ENCODE measurements at regions not wholly inside any gene's neighbourhood (a gene's known extent, or its start where the extent isn't known, plus 50 kb on each side); places are given as distances from the start of the nearest gene placed in this dataset.

DNA sequence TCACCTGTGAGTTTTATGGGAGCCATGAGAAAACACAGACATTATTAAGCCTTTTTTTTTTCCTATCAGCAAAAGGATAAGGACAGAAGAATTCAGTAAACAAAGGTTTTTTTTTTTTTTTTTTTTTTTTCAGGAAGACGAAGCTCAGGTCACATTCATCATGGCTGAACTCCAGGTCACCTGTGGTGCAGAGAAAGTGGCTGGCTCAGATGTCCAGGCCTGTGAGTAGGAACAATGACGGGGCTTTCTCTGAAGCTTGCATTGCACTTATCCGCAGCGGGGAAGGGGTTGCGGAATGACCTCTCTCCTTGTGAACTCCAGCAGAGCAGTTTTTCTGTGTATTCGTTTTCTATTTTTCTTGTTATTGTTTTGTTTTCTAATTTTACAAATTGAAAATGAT, 759.6 kb upstream of the TMEM132C start:
- no peak for DNase-seq (ENCODE audit: low read depth)
- TF ChIP-seq, protein P1, sequence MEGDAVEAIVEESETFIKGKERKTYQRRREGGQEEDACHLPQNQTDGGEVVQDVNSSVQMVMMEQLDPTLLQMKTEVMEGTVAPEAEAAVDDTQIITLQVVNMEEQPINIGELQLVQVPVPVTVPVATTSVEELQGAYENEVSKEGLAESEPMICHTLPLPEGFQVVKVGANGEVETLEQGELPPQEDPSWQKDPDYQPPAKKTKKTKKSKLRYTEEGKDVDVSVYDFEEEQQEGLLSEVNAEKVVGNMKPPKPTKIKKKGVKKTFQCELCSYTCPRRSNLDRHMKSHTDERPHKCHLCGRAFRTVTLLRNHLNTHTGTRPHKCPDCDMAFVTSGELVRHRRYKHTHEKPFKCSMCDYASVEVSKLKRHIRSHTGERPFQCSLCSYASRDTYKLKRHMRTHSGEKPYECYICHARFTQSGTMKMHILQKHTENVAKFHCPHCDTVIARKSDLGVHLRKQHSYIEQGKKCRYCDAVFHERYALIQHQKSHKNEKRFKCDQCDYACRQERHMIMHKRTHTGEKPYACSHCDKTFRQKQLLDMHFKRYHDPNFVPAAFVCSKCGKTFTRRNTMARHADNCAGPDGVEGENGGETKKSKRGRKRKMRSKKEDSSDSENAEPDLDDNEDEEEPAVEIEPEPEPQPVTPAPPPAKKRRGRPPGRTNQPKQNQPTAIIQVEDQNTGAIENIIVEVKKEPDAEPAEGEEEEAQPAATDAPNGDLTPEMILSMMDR (IDR thresholded peaks at IDR 0.05; ENCODE audit: insufficient read depth, low read depth, low read length, missing control alignments): no peak
- H3K4me3 ChIP-seq (ENCODE audit: low read length): no peak overlapping the region

DNA sequence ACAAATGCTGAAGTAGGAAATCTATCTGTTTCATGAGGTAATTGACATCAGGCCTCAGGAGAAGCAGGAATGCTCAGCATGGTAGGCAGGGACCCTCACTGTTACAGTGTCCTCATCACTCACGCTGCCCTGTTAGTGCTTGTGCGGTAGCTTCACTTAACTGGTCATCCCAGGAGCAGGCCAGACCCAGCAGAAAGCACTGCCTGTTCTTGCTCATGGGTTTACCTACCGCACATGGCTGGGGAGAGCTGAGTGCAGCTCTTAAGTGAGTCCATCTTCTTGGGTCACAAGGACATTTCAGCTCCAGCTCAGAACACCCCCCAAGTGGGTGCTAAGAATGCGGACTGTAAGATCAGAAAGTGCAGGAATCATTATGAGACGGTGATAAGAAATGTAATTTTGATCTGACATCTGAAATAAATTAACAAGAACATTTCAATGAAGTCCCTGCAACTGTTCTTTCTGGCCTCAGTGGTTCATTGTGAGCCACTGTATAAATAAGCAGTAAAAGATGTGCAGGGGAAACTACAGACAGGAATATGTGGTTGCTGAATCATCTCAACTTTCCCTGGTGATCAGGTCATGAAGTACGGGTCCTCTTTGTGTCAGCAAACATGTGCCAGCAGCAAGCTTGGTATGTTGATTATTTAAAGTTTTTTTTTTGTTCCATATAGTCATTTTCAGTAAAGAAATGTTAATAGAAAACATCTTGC, 757.7 kb upstream of the TMEM132C start:
- no peak for DNase-seq (ENCODE audit: low read depth)
- TF ChIP-seq, protein P1 (IDR thresholded peaks at IDR 0.05; ENCODE audit: insufficient read depth, low read depth, low read length, missing control alignments): no peak
- no peak overlapping the region for H3K4me3 ChIP-seq (ENCODE audit: low read length)

DNA sequence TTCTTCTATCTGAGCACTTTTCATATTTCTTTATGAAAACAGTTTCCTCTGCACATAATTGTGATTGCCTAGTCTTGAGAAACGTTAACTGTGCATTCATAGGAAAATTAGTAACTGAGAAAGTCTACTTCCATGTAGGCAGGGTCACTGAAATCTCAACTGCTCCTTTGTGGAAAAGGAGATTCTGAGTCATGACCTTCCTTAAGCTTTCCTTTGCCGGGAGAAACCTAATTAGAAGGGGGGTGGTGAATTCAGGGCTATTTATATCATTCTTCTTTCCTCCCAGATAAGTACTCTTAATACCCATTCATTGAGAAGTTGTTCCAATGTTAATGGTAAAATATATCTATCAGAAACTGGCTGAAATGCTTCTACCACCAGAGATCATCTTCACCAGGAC, 751.0 kb upstream of the TMEM132C start:
- no peak for DNase-seq (ENCODE audit: low read depth)
- TF ChIP-seq, protein P1 (IDR thresholded peaks at IDR 0.05; ENCODE audit: insufficient read depth, low read depth, low read length, missing control alignments): no peak

DNA sequence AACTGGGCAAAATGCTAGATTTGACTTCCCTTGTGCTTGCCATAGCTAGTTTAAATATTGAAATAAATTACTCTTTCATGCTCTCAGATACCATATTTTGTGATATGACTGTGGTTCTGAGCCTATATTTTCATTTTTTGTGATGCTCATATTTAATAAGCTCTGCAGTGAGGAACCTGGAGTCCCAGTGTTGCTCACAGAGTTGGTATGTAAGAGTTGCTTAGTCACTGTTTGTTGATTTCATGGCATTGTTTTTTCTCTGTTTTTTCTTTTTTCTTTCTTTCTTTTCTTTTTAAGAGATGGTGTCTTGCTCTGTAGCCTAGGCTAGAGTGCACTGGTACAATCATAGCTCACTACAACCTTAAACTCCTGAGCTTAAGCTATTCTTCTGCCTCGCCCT, 750.5 kb upstream of the TMEM132C start:
- TF ChIP-seq, protein P1 (IDR thresholded peaks at IDR 0.05; ENCODE audit: insufficient read depth, low read depth, low read length, missing control alignments): no peak
- no peak for DNase-seq (ENCODE audit: low read depth)
- no peak overlapping the region for H3K4me3 ChIP-seq (ENCODE audit: low read length)

More for the DNA sequence above, 751.0 kb upstream of the TMEM132C start:
- no peak overlapping the region for H3K4me3 ChIP-seq (ENCODE audit: low read length)

DNA sequence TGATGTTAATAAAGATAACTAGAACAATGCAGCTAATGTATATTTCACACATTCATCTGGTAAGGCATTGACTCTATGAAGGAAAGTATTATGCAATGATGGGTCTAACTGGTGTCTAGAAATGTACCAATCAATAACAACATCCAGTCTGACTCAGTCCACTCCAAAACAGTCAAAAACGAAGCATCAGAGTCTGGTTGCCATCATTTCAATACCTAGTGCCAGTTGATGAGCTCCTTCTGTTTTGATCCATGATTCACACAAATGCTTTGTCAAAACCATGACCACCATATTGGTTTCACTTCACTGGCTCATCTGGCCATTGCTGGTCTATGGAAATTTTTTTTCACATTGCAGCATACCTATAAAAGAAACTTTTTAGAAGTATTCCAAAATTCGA, 747.2 kb upstream of the TMEM132C start:
- TF ChIP-seq, protein P1 (IDR thresholded peaks at IDR 0.05; ENCODE audit: insufficient read depth, low read depth, low read length, missing control alignments): no peak
- H3K4me3 ChIP-seq (ENCODE audit: low read length): no peak overlapping the region
- no peak for DNase-seq (ENCODE audit: low read depth)

DNA sequence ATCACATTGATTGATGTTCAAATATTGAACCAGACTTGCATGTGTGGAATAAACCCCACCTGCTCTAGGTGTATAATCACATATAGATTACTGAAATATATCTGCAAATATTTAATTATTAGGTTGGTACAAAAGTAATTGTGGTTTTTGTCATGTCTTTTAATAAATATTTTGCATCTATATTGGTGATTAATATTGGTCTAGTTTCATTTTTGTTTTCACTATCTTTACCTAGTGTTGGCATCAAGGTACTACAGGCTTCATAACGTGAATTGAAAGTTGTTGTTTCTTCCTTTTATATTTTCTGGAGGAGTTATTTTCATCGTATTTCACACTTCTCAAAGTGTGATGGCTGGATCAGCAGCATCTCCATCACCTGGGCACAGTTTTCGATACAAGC, 740.0 kb upstream of the TMEM132C start:
- no peak for DNase-seq (ENCODE audit: low read depth)
- TF ChIP-seq, protein P1 (IDR thresholded peaks at IDR 0.05; ENCODE audit: insufficient read depth, low read depth, low read length, missing control alignments): no peak
- H3K4me3 ChIP-seq (ENCODE audit: low read length): no peak overlapping the region

DNA sequence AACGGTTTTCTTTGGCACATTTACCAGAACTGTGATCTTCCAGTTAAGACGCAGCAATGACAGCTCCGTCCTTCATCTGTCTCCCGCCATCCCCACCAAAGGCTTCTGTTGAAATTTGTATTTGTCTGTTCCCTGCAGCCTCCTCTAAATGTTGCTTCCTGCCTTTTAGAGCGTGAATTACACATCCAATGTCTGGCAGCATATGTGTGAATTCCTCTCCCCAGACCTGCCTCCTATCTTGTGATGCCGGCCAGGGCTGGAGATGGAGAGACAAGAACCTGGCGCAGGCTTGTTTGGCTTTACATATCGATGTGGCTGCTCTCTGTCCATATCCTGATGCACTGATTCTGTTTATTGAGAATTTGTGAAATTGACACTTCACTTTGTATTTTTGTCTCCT, 738.4 kb upstream of the TMEM132C start:
- no peak overlapping the region for H3K4me3 ChIP-seq (ENCODE audit: low read length)
- TF ChIP-seq, protein P1 (IDR thresholded peaks at IDR 0.05; ENCODE audit: insufficient read depth, low read depth, low read length, missing control alignments): no peak
- DNase-seq (ENCODE audit: low read depth): no peak

All from epithelial cell of esophagus (primary cell).